ENCODE measurements at regions not wholly inside any gene's neighbourhood (a gene's known extent, or its start where the extent isn't known, plus 50 kb on each side); places are given as distances from the start of the nearest gene placed in this dataset.

- TF ChIP-seq RBM34 (IDR thresholded peaks at IDR 0.05; ENCODE audit: borderline replicate concordance, insufficient read depth, low read length): no peak
- peak; percentile 77; the same call in 1 of the 2 replicates for TF ChIP-seq JUND (IDR thresholded peaks at IDR 0.05; ENCODE audit: borderline replicate concordance, low read depth, low read length)
- TF ChIP-seq JUND (tag; IDR thresholded peaks at IDR 0.05; ENCODE audit: borderline replicate concordance, low read depth, low read length): peak; percentile 67; the same call in 1 of the 3 replicates
- TF ChIP-seq, protein P1, sequence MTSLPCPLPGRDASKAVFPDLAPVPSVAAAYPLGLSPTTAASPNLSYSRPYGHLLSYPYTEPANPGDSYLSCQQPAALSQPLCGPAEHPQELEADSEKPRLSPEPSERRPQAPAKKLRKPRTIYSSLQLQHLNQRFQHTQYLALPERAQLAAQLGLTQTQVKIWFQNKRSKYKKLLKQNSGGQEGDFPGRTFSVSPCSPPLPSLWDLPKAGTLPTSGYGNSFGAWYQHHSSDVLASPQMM (CRISPR knock-in tag; IDR thresholded peaks at IDR 0.05): no peak
- no peak for TF ChIP-seq HDAC3 (IDR thresholded peaks at IDR 0.05; ENCODE audit: borderline replicate concordance, partially characterized antibody)
- TF ChIP-seq ASH1L (IDR thresholded peaks at IDR 0.05; ENCODE audit: borderline replicate concordance, low read depth, partially characterized antibody): no peak
- TF ChIP-seq ZNF583 (CRISPR knock-in tag; IDR thresholded peaks at IDR 0.05): no peak
- no peak for TF ChIP-seq FOXA1 (IDR thresholded peaks at IDR 0.05; ENCODE audit: borderline replicate concordance)
- TF ChIP-seq, protein P2, sequence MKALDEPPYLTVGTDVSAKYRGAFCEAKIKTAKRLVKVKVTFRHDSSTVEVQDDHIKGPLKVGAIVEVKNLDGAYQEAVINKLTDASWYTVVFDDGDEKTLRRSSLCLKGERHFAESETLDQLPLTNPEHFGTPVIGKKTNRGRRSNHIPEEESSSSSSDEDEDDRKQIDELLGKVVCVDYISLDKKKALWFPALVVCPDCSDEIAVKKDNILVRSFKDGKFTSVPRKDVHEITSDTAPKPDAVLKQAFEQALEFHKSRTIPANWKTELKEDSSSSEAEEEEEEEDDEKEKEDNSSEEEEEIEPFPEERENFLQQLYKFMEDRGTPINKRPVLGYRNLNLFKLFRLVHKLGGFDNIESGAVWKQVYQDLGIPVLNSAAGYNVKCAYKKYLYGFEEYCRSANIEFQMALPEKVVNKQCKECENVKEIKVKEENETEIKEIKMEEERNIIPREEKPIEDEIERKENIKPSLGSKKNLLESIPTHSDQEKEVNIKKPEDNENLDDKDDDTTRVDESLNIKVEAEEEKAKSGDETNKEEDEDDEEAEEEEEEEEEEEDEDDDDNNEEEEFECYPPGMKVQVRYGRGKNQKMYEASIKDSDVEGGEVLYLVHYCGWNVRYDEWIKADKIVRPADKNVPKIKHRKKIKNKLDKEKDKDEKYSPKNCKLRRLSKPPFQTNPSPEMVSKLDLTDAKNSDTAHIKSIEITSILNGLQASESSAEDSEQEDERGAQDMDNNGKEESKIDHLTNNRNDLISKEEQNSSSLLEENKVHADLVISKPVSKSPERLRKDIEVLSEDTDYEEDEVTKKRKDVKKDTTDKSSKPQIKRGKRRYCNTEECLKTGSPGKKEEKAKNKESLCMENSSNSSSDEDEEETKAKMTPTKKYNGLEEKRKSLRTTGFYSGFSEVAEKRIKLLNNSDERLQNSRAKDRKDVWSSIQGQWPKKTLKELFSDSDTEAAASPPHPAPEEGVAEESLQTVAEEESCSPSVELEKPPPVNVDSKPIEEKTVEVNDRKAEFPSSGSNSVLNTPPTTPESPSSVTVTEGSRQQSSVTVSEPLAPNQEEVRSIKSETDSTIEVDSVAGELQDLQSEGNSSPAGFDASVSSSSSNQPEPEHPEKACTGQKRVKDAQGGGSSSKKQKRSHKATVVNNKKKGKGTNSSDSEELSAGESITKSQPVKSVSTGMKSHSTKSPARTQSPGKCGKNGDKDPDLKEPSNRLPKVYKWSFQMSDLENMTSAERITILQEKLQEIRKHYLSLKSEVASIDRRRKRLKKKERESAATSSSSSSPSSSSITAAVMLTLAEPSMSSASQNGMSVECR (CRISPR knock-in tag; IDR thresholded peaks at IDR 0.05): 0 out of 2 replicates have a peak, but pooled peaks have one; percentile 43
- TF ChIP-seq HMG20B (CRISPR knock-in tag; IDR thresholded peaks at IDR 0.05): no peak
- TF ChIP-seq NR2C1 (IDR thresholded peaks at IDR 0.05): no peak
- TF ChIP-seq NR2C1 (tag; IDR thresholded peaks at IDR 0.05): peak; percentile 51; the same call in 1 of the 2 replicates
Observed at GRCh38 chr6:43838276-43839036, 68.4 kb downstream of the VEGFA start (continued).

Data from K562 (cell line).